WERI-Rb-1 (cell line): ENCODE measurements at regions not wholly inside any gene's neighbourhood (a gene's known extent, or its start where the extent isn't known, plus 50 kb on each side); places are given as distances from the start of the nearest gene placed in this dataset.

Experiments
- DNase-seq: peaks from one replicate; pipeline ENCODE4 v3.0.0-alpha.2; 2020
- H3K27ac ChIP-seq: fragments of 250-450 bp; sonication (Bioruptor Pico); 2 replicates; pipeline ENCODE4 v1.5.1; 2020; ENCODE audit warnings: mild to moderate bottlenecking, moderate library complexity
- H3K27me3 ChIP-seq: fragments of 250-450 bp; sonication (Bioruptor Pico); 2 replicates; pipeline ENCODE4 v1.5.1; 2021; ENCODE audit warnings: mild to moderate bottlenecking, low read depth, moderate library complexity; ENCODE audit not compliant: insufficient read depth, severe bottlenecking
- H3K36me3 ChIP-seq: fragments of 250-450 bp; sonication (Bioruptor Pico); 2 replicates; pipeline ENCODE4 v1.5.1; 2020; ENCODE audit warnings: mild to moderate bottlenecking, moderate library complexity
- H3K4me3 ChIP-seq: 2 replicates; pipeline ENCODE4 v1.5.1; 2011; ENCODE audit warnings: low read depth, mild to moderate bottlenecking, control low read depth, low read length
- H3K9me3 ChIP-seq: fragments of 250-450 bp; sonication (Bioruptor Pico); 2 replicates; pipeline ENCODE4 v1.5.1; 2021; ENCODE audit warnings: mild to moderate bottlenecking, moderate library complexity; ENCODE audit not compliant: severe bottlenecking
- TF ChIP-seq, protein P1 (sequence below): IDR thresholded peaks from 2 replicates; pipeline ENCODE4 v1.5.1; 2011; ENCODE audit warnings: low read depth, mild to moderate bottlenecking, control low read depth, inconsistent platforms, low read length

DNA sequence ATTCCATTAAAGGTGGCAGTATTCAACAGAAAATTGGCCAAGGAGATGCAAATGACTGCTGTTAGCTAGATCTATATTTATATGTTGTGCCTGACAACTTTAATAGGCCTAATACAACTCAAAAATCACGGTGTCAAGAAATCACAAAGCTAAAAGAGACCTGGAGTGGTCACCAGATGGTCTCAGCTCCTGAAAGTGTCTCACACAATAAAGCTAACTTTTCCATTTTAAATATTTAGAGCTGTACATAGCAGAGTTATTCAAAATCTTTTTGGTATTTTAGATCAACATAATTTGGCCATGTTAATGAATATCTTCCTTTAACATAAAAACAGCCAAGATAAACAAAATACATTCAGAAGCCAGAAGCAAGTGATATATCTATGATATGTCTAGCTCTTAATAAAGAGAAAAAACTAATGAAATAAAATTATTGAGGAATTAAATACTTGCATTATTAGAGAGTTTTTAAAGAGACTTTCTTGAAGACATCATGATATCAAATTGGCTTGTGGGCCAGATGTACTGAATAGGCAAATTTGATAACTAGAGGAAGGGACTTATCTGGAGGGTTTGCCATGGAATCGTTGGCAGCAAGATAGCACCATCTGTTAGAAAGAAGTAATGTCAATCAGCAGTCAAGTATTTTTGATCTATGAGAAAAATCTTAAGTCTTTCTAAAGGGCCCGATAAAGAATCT is 84.9 kb upstream of the SCAF8 start:
- H3K36me3 ChIP-seq: no peaks in the 10 kb centered on the region
- DNase-seq: no peak
- H3K27me3 ChIP-seq: no peaks in the 10 kb centered on the region
- TF ChIP-seq, protein P1, sequence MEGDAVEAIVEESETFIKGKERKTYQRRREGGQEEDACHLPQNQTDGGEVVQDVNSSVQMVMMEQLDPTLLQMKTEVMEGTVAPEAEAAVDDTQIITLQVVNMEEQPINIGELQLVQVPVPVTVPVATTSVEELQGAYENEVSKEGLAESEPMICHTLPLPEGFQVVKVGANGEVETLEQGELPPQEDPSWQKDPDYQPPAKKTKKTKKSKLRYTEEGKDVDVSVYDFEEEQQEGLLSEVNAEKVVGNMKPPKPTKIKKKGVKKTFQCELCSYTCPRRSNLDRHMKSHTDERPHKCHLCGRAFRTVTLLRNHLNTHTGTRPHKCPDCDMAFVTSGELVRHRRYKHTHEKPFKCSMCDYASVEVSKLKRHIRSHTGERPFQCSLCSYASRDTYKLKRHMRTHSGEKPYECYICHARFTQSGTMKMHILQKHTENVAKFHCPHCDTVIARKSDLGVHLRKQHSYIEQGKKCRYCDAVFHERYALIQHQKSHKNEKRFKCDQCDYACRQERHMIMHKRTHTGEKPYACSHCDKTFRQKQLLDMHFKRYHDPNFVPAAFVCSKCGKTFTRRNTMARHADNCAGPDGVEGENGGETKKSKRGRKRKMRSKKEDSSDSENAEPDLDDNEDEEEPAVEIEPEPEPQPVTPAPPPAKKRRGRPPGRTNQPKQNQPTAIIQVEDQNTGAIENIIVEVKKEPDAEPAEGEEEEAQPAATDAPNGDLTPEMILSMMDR: no peak
- H3K4me3 ChIP-seq: no peak overlapping the region
- H3K27ac ChIP-seq: no peak overlapping the region
- H3K9me3 ChIP-seq: no peaks in the 10 kb centered on the region

DNA sequence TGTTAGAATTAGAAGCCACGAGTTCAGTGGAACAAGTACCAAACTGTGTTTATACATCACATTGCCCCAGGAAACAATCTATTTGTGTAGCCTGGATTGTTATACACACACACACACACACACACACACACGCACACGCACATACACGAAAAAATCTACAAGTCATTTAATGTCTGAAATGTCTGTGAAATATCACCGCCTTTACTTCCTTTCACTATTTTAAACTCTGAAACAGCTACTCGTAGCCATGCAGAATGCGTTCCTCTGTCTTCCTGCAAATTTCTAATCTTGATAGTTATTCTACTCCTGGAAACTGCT is 84.4 kb upstream of the SCAF8 start:
- Histone ChIP-seq H3K36me3 (no peaks in the 10 kb centered on the region), H3K27ac (no peak overlapping the region), H3K27me3 (no peaks in the 10 kb centered on the region), H3K4me3 (no peak overlapping the region), H3K9me3 (no peaks in the 10 kb centered on the region)
- TF ChIP-seq, protein P1: no peak
- DNase-seq: no peak

DNA sequence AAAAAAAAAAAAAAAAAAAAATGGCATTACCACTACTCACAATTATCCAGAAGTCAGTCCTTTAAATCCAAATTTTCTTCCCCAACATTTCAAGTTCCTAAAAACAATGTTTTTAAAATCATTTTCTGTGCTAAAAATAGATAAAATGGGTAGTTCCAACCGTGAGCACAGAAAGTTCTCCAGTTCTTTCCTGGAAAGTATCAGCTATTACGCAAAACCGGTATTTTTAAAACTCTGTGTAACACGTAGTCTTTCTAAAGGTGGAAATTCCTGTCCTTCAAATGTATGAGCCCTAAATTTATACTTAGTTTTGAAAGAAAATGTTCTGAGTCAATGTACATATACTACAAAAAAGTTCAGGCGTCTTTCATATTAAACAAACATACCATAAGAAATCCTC is 83.5 kb upstream of the SCAF8 start:
- Histone ChIP-seq H3K27ac (no peak overlapping the region), H3K9me3 (no peaks in the 10 kb centered on the region), H3K27me3 (no peaks in the 10 kb centered on the region), H3K36me3 (no peaks in the 10 kb centered on the region), H3K4me3 (no peak overlapping the region)
- TF ChIP-seq, protein P1: no peak
- DNase-seq: no peak

DNA sequence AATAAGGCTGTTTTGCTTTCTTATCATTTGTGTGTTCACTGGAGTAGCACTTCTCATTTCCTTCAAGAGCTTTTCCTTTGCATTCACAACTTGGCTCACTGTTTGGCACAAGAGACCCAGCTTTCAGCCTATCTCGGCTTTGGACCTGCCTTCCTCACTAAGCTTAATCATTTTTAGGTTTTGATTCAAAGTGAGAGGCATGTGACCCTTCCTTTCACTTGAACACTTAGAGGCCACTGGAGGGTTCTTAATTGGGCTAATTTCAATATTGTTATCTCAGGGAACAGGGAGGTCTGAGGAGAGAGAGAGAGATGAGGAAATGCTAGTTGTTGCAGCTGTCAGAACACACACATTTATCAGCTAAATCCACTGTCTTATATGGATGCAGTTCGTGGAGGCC is 82.9 kb upstream of the SCAF8 start:
- DNase-seq: no peak
- no peaks in the 10 kb centered on the region for H3K27me3 ChIP-seq
- no peaks in the 10 kb centered on the region for H3K36me3 ChIP-seq
- H3K27ac ChIP-seq: no peak overlapping the region
- H3K9me3 ChIP-seq: no peaks in the 10 kb centered on the region
- TF ChIP-seq, protein P1: no peak
- no peak overlapping the region for H3K4me3 ChIP-seq

DNA sequence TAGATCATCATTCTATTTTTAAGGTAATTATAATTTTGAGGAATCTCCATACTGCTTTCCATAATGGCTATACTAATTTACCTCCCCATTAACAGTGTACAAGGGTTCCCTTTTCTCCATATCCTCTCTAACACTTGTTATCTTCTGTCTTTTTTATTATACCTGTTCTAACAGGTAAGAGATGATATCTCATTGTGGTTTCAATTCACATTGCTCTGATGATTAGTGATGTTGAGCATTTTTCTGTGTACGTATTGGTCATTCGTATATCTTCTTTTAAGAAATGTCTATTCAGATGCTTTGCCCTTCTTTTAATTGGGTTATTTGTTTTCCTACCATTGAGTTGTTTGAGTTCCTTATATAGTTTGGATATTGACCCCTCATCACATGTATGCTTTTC is 81.6 kb upstream of the SCAF8 start:
- TF ChIP-seq, protein P1: no peak

DNA sequence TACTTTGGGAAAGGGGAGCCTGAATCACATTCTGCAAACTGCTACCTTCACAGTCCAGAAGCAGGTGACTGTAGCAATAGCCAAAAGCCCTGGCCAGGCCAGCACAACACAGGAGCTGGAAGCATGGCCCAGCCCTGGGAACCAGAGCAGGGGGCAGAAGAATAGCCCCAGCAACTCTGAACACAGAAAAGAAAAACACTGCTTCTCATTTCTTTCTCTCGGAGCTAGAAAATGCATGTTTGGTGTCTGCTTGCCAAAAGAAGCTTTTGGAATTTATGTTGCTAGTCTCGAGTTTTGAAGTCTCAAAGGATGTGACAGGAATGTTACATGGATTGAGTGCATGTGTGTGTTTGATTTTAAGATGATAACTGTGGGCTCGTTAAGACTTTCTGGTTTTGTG is 79.8 kb upstream of the SCAF8 start:
- no peak for DNase-seq
- no peak overlapping the region for H3K27ac ChIP-seq
- H3K4me3 ChIP-seq: no peak overlapping the region
- no peaks in the 10 kb centered on the region for H3K27me3 ChIP-seq
- TF ChIP-seq, protein P1: no peak
- H3K36me3 ChIP-seq: no peaks in the 10 kb centered on the region
- H3K9me3 ChIP-seq: no peaks in the 10 kb centered on the region

More for the DNA sequence above, 81.6 kb upstream of the SCAF8 start:
- DNase-seq: no peak
- Histone ChIP-seq H3K27me3 (no peaks in the 10 kb centered on the region), H3K27ac (no peak overlapping the region), H3K4me3 (no peak overlapping the region), H3K9me3 (no peaks in the 10 kb centered on the region), H3K36me3 (no peaks in the 10 kb centered on the region)
